IPS DF 19.7 (cell line): ENCODE measurements at regions not wholly inside any gene's neighbourhood (a gene's known extent, or its start where the extent isn't known, plus 50 kb on each side); places are given as distances from the start of the nearest gene placed in this dataset.

Experiments
- DNase-seq: peaks from one replicate; pipeline ENCODE4 v3.0.0-alpha.2; 2013; ENCODE audit warnings: low read depth, low spot score

DNA sequence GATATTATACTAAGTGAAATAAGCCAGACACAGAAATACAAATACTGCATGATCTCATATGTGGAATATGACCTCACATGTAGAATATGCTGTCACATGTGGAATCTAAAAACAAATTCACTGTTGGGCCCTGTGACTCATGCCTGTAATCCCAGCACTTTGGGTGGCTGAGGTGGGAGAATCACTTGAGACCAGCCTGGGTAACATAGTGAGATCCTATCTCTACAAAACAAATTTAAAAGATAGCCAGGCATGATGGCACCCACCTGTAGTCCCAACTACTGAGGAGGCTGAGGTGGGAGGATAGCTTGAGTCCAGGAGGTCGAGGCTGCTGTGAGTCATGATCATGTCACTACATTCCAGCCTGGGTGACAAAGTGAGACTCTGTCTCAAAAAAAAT, 160.3 kb downstream of the PTEN start:
- no peak for DNase-seq

DNA sequence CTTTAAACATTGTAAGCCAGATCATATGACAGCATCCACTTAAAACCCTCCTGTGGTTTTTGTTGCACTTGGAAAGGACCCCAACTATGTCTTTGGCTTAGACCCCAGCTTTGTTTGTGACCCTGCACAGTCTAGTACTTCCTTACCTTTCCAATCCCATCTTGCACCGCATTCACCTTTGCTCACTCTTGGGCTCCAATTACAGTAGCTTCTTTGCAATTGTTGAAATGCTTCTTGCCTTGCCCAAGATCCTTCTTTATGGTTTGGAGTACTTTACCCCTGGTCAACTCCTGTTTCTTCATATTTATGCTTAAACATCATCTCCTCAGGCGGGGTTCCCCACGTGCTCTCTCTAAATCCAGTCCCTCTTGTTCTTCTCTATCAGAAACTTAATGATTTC, 162.6 kb downstream of the PTEN start:
- DNase-seq: no peak

DNA sequence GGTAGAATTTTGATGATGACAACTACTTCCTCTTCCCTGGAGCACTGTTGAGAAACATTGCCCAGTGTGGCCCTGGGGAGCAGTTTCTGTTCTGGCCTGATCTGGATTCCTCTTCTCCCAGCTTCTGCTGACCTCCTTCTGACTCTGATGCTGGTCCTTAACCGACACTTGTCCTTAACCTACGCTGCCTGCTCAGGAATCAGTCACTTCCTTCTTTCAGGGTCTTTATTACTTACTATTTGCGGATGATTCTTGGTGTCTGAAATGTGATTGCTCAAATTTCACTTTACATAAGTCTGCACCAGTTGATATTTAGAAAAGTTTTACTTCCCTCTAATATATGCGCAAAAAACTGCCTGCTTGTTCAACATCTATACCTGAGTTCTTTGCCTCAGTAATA, 164.1 kb downstream of the PTEN start:
- DNase-seq: no peak

DNA sequence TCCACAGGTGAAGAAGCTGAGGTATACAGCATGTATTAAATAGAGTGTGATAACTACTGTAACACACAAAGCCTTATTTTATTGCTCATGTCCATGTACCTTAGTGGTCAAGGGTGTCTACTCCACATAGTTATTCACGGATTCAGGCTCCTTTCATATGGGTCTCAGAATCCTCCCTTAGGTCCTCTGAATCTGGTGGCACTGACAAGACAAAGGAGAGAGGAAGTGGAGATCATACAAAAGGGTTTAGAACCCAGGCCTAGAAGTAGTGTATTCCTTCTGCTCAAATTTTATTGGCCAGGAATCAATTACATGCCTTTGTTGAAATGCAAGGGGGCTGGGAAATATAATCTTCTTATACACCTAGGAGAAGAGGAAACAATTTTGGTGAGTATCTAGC, 164.6 kb downstream of the PTEN start:
- no peak for DNase-seq

DNA sequence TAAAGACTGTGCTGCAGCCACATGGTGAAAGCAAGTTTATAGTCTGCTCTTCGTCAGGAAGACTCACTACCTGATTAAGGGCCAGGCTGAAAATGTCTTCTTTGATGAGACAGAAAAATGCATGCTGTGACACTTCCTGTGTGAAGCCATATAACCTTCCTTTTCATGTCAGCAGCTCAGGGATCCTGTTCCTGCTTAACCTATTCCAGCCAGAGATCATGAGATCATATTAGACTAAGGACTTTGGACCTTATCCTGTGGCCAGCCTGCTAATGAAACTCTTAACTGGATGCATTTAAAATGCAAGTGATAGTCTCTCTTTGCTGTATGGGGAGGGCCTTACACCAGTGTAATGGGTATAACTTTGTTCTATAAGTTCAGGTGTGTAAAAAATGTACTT, 165.2 kb downstream of the PTEN start:
- DNase-seq: no peak

DNA sequence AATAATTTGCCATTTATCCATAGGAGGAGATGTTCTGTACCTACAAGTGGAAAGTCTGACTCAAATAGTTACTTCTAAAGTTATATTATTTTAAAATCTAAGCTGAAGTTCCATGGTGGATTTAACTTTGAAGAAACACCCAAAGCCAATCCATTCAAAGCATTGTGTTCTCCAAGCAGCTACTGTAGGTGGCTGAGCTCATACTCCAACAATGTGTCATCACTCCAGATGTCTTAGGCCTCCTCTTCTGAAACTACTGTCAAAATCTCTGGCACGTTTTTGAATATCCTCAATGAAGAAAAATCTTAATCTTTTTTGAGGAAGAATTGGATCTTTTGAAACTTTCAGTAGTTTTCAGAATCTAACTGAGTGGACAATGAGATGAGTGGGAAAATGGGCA, 169.1 kb downstream of the PTEN start:
- DNase-seq: no peak

DNA sequence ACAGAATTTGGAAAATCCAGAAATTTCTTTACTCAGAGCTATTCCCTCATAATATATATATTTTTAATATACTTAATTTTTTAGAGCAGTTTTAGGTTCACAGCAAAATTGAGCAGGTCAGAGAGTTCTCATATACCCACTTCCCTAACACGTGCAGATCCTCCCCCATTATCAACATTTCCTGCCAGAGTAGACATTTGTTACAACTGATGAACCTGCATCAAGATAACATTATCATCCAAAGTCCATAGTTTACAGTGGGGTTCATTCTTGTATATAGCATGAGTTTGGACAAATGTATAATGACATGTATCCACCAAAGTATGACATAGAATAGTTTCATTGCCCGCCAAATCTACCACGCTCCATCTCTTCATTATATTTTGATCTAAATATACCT, 170.0 kb downstream of the PTEN start:
- DNase-seq: no peak

DNA sequence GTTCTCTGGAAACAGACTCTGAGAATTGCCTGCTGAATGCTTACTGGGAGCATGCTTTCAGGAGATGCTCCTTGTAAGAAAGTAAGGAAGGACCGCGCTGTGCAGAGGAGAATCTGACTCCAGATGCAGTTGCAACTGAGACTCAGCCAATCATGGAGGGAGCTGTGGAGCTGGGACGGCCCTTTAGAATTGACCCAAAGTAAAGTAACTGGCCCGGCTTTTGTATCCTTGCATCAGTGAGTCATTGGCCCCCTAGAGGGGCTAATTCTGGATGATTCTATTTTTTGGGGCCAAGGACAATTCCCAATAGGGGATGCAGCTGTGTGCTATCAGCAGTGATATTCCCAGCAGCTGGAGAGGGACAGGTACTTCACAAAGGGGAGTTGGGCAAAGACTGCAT, 170.4 kb downstream of the PTEN start:
- DNase-seq: no peak

DNA sequence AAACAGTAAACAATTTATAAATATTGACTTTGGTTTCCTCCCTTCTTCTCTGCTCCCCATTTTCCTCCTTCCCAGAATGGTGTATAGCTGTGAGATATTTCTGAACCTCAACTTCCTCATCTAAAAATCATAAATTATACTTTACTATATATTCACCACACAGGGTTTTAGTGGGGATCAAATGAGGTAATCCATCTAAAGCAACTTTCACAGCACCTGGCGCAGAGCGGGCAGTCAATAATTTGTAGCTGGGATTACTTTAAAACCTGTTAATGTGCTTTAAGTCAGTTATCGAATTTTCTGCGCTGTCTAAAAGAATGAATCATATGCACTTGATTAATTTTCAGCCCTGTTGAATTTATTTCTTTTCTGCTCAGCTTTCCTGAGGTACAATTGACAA, 172.7 kb downstream of the PTEN start:
- DNase-seq: no peak

DNA sequence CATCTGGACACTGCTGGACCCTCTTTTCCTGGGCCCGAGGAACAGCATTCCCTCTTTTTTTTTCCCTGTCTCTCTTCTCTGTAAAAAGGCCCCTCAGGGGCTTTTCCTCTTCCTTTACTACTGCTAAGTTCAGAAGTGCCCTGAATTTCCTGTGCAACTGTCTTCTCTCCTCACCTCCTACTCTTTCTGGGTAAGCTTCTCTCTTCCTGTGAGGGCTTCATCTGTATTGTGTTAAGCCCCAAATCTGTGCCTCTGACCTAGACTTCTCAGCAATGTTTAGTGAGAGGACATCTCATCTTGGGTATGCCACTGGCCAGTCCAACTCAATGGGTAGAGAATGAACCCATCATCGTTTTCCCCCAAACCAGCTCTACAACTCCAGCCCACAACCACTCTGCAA, 174.2 kb downstream of the PTEN start:
- no peak for DNase-seq

DNA sequence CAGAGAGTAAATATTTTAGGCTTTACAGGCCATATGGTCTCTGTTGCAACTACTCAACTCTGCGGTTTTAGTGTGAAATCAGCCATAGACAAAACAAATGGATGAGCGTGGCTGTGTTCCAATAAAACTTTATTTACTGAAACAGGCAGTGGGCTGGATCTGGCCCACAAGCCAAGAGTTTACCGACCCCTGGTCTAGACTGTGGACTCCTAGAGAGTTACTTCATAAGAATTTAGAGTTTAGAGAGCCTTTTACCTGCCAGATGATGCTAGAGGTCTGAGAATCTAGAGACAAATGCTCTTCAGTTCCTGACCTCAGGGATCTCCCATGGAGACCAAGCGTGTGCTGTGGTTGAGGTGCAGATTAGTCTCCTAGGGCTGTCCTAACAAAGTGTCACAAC, 174.8 kb downstream of the PTEN start:
- no peak for DNase-seq

DNA sequence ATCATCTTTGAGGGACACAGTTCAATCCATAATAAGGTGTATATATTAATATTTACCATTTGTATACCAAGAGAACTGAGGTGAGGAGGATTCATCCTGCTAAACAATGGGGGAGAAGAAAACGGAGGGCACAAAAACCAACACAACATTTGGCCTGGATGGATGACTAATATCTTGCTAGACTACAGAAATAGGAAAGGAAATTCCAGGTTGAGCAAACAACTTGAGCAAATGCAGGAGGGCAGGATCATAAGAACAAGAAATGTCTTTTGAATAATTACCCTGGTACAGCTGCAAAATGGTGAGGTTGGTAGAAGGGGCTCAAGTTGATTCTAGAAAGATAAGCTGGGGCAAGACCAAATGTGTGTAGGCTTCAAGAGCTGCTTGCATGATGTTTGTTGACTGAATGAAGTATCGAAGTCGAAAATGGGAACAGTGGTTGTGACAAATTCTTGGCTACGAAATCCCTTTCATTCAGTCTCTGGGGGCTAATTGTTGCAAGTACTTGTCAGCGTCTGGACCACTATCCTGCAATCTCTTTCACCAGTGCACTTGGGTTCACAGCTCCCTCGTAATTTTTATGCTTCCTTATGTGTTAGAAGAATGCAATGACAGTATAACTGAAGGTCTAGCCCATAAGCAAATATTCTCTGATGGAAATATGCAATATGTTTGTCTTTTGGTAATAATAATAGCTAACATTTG, 176.2 kb downstream of the PTEN start:
- DNase-seq: no peak

DNA sequence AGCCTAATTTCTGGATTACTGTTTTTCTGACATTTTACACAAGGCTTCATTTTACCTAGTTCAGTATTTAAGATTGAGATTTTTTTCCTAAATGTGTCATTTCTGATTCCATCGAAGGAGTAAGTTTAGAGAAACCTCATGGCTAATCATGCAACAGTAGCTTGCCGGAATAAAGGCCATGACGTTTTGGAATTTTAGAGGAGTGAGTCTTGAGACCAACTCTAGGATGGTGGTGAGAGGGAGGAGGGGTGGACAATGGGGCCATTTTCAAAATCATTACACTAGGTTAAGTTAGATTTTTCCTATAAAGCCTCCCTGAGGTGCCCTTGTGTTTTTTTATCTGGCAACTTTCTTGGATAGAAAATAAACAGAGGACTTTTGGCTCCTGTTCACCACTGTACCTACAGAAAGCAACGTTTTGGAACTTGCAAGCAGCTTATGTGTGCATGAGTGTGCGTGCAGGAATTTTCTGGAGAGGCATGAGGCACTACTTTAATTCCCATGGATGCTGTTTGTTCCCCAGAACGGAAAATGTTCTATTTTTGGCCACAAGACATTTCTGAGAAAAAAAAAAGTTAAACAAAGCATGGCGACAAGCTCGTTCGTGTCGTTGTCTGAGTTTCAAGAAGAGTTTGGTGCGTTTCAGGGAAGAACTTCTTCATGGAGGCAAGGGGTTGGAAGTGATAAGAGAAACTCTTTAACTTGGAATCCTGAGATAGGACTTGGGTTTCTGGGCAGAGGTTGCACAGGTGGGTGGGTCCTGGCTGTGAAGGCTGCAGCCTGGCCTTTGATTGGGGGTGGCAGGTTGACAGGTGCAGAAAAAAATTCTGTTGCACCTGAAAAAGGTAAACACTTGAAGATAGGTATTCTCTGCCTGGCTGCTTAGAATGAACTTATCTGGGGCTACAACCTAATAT, 178.1 kb downstream of the PTEN start:
- DNase-seq: no peak

DNA sequence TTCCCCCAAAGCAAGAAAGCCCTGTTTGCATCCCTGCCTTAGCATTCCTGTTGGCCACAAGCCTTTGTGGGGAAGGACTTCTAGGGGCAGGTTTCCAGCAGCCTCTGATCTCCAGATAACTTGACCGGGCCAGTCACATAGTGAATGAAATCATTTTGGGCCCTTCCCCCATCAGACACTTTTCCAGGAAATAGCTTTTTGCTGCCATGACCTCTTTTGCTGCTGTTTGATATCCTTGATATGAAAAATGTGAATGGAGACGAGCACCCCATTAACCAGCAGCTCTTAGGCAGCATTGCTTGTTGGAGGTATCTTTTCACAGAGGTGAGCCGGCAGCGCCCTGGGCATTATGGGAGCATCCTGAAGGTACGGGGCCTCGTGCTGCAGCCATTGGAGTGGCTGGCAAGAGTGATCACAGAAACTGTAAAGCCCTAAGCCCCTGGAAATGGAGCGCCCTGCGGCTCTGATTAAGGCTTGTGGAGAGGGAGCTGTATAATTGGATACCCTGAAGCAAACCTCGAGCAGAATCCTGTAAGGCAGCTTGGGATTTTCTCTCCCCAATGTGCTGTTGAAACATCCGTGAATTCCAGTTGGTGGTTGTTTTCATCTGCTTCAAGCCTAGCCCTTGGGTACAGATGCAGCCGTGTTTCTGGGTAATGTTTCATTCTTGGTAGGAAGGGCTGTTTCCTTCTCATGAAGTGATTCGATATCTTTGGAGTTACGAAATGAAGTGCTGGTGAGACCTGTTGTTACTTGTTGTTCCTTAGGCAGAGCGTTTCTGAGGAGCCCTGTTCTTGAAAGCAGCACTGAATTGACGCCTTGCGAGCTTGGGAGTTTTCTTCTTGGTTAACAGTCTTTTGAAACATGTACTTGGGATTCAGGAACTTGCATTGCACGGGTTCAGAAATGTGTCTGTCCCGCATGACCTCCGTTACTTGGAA, 179.0 kb downstream of the PTEN start:
- DNase-seq: no peak

DNA sequence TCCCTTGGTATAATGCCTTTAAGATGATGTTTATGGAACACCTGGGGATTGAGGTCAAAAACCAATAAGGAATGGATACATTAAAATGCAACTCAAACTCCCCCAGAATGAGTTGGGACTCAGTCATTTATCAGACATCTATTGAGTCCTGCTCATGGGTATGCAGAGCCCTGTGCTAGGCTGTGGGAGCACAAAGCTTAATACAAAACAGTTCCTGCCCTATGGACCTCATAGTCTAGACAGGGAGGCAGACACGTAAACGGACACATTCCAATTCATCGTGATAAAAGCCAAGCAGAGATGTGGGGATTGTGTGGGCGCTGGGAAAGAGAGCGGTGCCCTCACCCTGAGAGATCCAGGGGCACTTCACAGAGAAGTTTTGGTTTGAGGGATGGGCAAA, 181.7 kb downstream of the PTEN start:
- DNase-seq: no peak

DNA sequence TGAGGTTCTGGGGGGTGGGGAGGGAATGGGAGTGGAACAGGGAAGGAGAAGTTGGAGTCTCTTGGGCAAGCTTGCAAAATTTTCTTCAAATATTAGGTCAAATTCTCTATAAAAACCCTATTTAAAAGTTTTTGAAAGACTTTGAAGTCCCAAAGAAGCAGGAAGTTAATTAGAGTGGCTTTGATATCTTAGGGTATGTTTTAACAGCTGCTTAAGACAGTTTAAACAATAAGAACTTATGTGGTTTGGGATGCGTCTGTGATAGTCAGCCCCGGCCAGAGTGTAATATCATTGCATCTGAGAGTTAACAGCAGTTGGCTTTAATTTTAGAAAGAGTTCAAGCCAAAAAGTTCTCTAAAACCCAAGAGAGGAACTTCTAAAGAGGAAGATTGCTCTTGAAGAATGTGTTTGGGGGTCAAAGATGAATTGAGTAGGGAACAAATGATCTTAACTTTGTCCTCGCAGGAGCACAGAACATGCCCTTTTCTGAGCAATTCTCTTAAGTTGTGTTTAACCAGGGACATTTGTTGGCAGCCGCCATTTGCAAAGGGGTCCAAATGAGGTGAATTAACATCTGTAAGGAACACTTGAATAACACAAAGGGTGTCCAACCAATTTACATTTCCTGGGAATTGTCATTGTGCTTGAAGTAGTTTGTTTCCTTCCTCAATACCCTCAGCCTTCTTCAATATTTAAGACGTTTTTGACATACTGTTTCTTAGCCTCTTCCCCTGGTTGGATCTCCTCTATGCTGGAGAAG, 182.4 kb downstream of the PTEN start:
- DNase-seq: no peak

DNA sequence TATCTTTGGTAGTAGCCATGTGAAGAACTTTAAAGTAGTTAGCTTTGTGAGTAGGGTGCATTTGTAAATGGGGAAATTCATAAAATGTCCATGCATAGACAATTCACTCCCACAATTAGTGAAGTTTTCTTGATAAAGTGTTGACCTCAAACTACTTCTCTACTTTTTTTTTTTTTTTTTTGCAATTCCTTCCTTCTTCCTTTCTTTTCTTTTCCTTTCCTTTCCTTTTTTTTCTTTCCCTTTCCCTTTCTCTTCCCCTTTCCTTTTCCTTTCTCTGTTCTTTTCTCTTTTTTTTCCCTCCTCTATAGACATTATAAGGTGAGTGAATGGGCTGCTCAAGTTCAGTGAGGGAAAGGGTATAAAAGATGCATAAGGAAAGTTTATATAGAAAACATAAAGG, 184.2 kb downstream of the PTEN start:
- no peak for DNase-seq

DNA sequence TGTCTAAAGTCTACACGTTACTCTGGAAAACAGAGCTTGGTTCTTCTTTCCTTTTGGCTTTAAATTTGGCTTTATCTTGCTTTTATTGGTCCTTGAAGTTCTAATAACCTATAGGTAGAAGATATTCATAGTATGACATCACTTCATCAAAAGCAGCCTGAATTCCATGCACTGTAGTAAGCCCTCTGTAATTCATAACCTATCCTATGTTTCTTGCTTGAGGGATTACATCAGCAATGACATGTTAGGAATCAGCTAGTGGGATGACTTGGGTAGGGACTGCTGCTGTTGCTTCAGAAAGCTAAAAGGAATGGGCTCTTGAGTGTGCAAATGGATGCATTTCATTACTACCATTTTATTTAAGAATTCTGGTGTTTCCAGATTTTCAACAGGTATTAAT, 184.9 kb downstream of the PTEN start:
- no peak for DNase-seq

DNA sequence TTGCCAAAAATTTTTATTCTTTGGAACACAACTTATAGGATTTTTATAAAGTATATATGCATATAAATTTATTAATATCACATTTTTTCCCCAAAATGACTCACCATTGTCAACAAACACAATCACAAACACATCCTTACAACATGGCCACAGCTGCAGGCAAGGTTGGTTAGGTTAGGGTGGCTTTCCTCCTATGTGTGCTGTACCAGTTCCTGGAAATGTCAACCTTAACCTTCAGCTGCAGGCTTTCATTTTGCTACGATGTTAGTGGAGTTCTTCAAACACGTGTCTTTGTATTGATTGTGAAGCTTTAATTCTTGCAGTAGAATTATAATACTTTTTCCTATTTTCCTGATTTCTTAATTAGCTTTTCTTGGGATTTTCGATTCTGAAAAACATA, 185.8 kb downstream of the PTEN start:
- no peak for DNase-seq

DNA sequence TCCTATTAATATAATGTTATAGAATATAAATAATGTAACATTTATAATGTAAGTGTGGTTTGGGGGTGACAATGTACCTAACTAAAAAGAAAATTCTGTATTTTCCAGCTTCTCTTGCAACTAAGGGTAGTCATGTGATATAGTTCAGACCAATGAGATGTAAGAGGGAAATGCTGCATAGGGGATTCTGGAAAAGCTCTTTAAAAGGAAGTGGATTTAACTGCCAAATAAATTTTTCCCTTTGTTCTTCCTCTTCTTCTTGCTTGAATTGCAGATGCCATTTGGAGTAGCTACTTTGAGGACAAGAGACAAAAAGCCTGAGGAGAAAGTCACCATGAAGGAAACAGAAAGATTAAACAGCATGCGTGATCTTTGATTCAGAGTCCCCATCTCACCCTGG, 194.3 kb downstream of the PTEN start:
- no peak for DNase-seq

DNA sequence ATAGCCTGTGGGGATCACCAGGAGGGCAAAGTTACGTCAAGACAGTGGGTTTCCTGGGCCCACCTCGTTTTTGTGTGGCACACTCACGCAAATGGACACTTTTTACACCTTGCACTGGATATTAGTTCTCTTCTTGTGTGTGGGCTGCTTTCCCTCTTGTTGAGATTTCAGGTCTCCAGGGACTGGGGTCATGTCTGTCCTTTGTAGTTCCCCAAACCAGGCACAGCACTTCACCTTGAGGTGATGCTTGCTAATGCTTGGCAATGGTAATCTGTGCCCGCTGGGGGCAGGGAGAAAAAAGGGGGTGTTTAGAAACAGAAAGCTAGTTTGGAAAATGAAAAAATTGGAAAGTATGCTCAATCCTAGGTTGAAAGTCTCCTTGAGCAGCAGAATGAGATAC, 195.3 kb downstream of the PTEN start:
- DNase-seq: no peak
